ENCODE measurements at regions not wholly inside any gene's neighbourhood (a gene's known extent, or its start where the extent isn't known, plus 50 kb on each side); places are given as distances from the start of the nearest gene placed in this dataset.

GRCh38 chr9:116049456-116049855 is 104.1 kb upstream of the PAPPA start:
- H3K27me3 ChIP-seq = no peaks in the 10 kb centered on the region
- H3K4me1 ChIP-seq = no peaks in the 10 kb centered on the region
- no peak for TF ChIP-seq CTCF (IDR thresholded peaks at IDR 0.05)
- no peaks in the 10 kb centered on the region for H3K36me3 ChIP-seq
- peaks cover 0 to 18% (median 3%) of the 10 kb centered on the region in 11 donors for H3K9me3 ChIP-seq
- no peak for ATAC-seq
- no peak overlapping the region for H3K4me3 ChIP-seq
- WGBS, 2 donors = 88 to 90% methylated on average over 4 of the region's 4 CpGs
- H3K27ac ChIP-seq = no peak overlapping the region
- no peak for DNase-seq
- intact Hi-C loops (cut with DNase I) = no loop called here

GRCh38 chr9:116051528-116051927 is 102.1 kb upstream of the PAPPA start:
- no peak for TF ChIP-seq CTCF (IDR thresholded peaks at IDR 0.05)
- WGBS, 2 donors = 88 to 89% methylated on average over 2 of the region's 2 CpGs
- ATAC-seq = no peak

GRCh38 chr9:116055536-116055935 is 98.1 kb upstream of the PAPPA start:
- no peak for ATAC-seq
- intact Hi-C loops (cut with DNase I) = no loop called here
- DNase-seq = no peak
- H3K36me3 ChIP-seq = no peaks in the 10 kb centered on the region
- H3K9me3 ChIP-seq = no peaks in the 10 kb centered on the region
- TF ChIP-seq CTCF (IDR thresholded peaks at IDR 0.05) = no peak
- no peaks in the 10 kb centered on the region for H3K4me1 ChIP-seq
- WGBS, 2 donors = 70 to 77% methylated on average over 3 of the region's 3 CpGs
- H3K4me3 ChIP-seq = no peak overlapping the region
- H3K27me3 ChIP-seq = no peaks in the 10 kb centered on the region
- H3K27ac ChIP-seq = no peak overlapping the region

More at GRCh38 chr9:116051528-116051927, 102.1 kb upstream of the PAPPA start:
- Histone ChIP-seq H3K36me3 (no peaks in the 10 kb centered on the region), H3K9me3 (no peaks in the 10 kb centered on the region), H3K4me1 (no peaks in the 10 kb centered on the region), H3K27me3 (no peaks in the 10 kb centered on the region), H3K27ac (no peak overlapping the region), H3K4me3 (no peak overlapping the region)
- DNase-seq = no peak
- intact Hi-C loops (cut with DNase I) = no loop called here

- H3K27ac ChIP-seq = no peak overlapping the region
- DNase-seq (no peak), ATAC-seq (no peak)
- no peaks in the 10 kb centered on the region for H3K4me1 ChIP-seq
- intact Hi-C loops (cut with DNase I) = no loop called here
- H3K27me3 ChIP-seq = no peaks in the 10 kb centered on the region
- no peaks in the 10 kb centered on the region for H3K9me3 ChIP-seq
- 66 to 68% methylated on average over 5 of the region's 5 CpGs for WGBS, 2 donors
- no peak for TF ChIP-seq CTCF (IDR thresholded peaks at IDR 0.05)
- no peaks in the 10 kb centered on the region for H3K36me3 ChIP-seq
- H3K4me3 ChIP-seq = no peak overlapping the region
These were observed 96.2 kb upstream of the PAPPA start for GRCh38 chr9:116057371-116057770.

GRCh38 chr9:116058421-116058820 is 95.2 kb upstream of the PAPPA start:
- Histone ChIP-seq H3K4me3 (no peak overlapping the region), H3K27me3 (no peaks in the 10 kb centered on the region), H3K9me3 (no peaks in the 10 kb centered on the region), H3K36me3 (no peaks in the 10 kb centered on the region), H3K4me1 (no peaks in the 10 kb centered on the region), H3K27ac (no peak overlapping the region)
- intact Hi-C loops (cut with DNase I) = no loop called here
- no peak for DNase-seq
- no peak for ATAC-seq
- TF ChIP-seq CTCF (IDR thresholded peaks at IDR 0.05) = no peak
- WGBS, 2 donors = 83 to 94% methylated on average over 2 of the region's 2 CpGs
